ENCODE measurements at regions not wholly inside any gene's neighbourhood (a gene's known extent, or its start where the extent isn't known, plus 50 kb on each side); places are given as distances from the start of the nearest gene placed in this dataset.
"Not testable (repeated sequence)": the region's sequence is repeated elsewhere in the genome, so short reads cannot be mapped to it uniquely, and the experiment has no call there.

DNA sequence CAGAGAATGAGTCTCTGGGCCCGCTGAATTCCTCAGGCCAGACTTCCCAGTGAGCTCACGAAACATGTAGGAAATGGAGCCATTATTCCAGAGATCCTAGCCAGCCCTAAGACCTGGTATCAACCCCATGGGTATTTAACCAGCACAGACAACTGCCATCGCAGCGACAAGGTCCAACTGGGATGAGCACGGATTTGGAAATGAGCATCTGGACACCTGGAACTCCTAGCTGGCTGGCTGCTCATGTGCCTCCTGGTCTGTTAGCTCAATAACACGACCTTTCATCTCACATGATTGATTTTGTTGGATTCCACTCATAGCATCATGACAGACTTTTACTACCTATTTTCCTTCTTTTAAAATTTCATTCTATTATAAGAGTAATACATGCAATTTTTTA is 51.0 kb downstream of the POU3F3 start:
- no peak for DNase-seq

DNA sequence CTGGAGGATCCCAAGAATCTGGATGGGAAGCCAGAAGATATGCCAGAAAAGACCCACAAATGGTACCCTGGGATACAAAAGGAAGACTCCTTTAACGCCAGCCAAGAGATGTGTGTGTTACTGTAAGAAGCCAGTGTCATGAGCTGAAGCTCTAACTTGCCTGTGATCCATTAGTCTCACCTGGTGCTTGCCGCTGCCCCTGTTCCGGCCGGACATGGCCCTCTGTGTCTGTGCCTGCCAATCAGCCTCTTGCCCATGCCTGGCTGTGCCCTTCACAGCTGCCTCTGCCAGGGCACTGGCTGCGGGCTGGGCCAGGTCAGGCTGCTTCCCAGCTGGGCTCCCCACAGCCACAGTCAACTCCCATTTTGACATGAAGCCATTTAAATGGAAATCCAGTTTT is 55.4 kb downstream of the POU3F3 start:
- DNase-seq = no peak

DNA sequence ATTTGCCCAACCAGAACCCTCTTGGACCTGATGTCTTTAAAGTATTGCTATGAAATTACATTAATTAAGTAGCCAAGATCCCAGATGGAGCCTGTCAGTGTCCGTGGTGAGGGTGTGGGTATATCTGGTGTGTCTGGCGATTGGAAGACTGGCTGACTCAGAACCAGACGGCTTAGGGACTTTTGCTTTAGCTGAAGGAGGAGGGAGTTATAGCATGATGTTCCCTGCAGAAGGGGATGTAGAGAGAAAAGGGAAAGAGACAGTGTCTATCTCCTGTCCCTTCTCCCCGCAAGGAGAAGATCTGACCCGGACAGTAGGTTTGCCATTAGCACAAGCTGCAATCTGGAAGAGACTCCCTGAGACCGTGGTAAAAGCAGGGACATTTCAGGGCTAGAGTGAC is 60.6 kb downstream of the POU3F3 start:
- no peak for DNase-seq

DNA sequence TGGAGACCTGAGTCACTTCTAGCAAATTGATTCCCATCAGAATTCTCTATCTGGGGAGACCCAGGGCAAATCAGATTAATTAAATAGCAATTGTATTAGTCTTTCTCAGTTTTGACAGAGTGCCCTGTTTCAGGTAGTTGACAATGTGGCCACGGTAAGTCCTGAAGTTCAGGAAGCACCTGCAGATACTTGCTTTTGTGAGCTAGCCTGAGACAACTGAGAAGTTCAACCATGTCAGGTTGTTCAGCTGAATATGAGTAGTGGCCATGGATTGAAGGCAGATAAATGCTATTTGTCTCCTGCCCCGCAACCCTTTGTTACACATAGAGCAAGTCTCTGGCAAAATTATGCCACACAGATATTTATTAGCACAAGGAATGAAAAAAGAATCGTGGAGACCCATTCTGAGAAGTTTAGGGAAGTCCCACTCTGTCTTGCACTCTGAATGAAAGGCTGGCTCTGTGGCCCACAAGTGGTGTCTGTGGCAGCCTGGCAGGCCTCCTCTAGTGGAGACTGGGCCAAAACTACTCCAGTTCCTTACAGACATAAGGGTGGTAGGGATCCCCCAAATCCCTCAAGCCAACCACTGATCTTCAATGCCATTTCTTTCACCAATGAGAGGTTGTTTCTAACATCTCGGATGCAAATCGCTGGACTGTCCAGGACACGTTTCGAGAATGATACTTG is 61.3 kb downstream of the POU3F3 start:
- DNase-seq = no peak

- DNase-seq = no peak
Measured at GRCh38 chr2:104919127-104919526, 65.2 kb downstream of the POU3F3 start.

- DNase-seq = no peak
Measured at GRCh38 chr2:104923665-104924064, 69.8 kb downstream of the POU3F3 start.

GRCh38 chr2:104929663-104930062 is 75.7 kb downstream of the POU3F3 start:
- peak; percentile 54 for DNase-seq

GRCh38 chr2:104930732-104931131 is 76.8 kb downstream of the POU3F3 start:
- no peak for DNase-seq

GRCh38 chr2:104932243-104932642 is 78.3 kb downstream of the POU3F3 start:
- DNase-seq = no peak

GRCh38 chr2:104933151-104933917 is 79.4 kb downstream of the POU3F3 start:
- no peak for DNase-seq

DNA sequence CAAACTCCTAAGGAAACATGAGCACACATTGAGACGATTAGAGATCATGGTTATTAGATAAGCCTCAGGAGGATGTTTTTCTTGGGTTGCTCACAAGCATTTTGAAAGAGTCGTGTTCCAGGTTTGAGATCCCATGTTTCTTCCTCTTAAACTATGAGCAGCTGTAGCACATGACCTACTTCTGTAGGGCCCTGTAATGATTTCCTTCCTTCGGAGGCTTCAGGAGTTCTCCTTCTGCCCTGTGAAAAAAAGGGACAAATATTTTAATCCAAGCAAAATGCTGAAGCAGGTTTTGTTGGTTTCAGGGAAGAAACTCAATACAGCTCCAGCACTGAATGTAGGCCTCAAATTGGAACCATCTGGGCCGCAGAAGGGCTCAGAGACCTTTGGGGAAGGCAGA is 82.6 kb downstream of the POU3F3 start:
- DNase-seq = no peak

- DNase-seq = no peak
Measured at GRCh38 chr2:104938231-104938941, 84.5 kb downstream of the POU3F3 start.

GRCh38 chr2:104939570-104940217 is 85.8 kb downstream of the POU3F3 start:
- no peak for DNase-seq

GRCh38 chr2:104944495-104944894 is 90.6 kb downstream of the POU3F3 start:
- DNase-seq = peak; percentile 57

- DNase-seq = peak; percentile 20
Measured at GRCh38 chr2:104945121-104945520, 91.2 kb downstream of the POU3F3 start.

DNA sequence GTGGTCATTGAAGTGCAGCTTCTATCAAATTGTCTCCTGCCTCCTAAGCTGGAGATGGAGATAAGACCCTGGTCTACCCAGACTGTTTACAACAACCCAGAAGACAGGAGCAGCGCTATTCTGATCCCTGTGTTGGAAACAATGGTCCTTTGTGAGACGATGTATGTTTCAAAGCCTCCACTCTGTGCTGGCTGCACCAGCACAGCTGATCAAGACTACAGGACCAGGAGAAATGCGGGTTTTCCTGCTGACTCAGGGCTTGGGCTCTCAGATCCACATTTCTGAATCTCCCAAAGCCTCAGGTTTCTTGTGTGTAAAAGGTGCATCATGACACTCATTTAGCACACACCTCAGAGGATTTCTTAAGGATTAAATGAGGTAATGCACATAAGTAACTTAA is 92.0 kb downstream of the POU3F3 start:
- DNase-seq = peak; percentile 79

DNA sequence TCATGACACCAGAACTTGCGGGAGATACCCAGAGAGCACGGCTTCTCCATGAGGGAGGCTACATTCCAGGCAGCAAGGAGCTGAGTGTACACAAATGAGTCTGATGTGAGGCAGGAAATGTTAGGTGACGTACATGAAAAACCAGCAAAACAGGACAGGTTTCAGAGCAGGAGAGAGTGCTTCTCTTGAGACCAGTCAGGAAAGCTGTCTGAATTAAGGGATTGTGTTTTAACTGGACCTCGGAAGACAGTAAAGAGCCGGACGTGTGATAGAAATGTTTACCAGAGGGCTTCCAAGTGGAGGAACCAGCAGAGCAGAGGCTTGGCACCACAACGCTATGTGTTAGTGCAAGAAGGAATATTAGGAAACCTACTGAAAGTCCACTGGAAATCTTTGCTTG is 90.4 kb upstream of the MRPS9 start:
- not testable (repeated sequence) for DNase-seq

DNA sequence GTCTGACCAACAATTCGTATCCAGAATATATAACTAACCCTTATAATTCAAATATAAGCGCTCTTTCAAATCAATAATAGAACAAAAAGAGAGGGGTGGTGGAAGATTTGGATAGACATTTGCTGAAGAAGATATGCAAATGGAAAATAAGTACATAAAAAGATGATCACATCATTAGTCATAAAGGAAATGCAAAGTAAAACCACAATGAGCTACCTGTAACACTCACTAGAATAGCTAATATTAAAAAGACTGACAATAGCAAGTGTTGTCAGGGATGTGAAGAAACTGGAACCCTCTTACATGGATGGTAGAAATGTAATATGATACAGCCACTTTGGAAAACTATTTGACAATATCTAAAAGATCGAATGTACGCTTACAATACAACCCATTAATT is 84.9 kb upstream of the MRPS9 start:
- DNase-seq = no peak

DNA sequence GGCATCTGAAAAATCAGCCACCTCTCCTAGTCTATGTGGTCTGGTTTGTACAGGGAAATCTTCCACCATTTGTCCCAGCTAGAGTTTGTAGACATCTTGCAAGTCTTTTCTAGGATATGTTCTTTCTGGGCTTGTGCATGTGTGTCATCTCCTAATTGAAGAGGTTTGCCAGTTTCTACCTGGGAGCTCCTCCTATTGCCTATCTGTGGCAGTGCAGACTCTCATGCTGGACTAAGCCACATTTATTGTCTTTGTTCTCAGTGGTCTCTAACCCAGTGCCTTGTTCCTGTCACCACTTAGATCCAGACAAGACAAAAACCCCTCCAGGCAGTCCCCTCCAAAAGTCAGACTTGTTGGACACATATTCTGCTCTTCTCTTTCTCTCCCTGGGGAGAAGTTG is 72.0 kb upstream of the MRPS9 start:
- no peak for DNase-seq

GRCh38 chr2:104969564-104969963 is 68.3 kb upstream of the MRPS9 start:
- DNase-seq = no peak

- DNase-seq = no peak
Measured at GRCh38 chr2:104975371-104975770, 62.5 kb upstream of the MRPS9 start.

DNA sequence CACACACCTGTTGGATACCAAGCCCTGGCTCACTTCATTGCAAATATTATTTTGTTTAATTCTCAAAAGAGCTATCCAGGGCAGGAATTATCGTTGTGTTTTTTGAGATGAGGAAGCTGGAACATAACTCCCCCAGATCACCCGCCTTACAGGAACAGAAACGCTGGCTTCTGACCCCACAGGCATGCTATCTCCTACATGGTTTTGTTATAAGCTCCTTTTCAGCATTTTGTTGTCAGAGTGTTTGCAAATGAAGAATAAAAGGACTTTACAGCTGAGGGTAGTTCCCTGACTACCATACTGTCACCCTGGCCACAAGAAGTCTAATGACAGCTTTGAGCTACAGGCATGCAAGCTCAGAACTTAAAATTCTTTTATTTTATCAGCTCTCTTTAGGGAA is 62.0 kb upstream of the MRPS9 start:
- DNase-seq = no peak

DNA sequence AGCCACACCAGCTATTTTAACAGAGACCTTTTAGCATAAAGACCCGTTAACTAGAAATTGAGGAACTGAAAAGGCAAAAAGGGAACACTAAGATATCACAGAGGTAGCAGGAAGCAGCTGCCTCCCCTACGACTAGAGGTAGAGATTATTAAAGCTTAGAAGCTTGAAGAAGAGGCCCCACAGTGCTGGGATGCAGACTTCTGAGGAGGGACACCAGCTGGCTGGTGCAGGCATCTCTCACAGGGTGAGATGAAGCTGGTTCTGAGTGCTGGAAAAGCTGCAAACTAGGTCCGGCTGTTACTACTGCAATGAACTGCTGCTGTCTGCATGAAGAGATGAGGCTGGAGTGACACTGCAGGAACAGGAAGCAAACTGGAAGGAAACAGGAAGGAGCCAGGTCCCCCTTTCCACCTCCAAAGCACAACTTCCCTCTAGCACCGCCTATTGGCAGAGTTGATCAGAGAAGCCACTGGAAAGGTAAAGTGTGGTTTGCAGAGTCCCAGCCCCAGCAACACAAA is 61.2 kb upstream of the MRPS9 start:
- no peak for DNase-seq
